CD4-positive, alpha-beta T cell treated with Interferon gamma for 1 hour (primary cell): ENCODE measurements at regions not wholly inside any gene's neighbourhood (a gene's known extent, or its start where the extent isn't known, plus 50 kb on each side); places are given as distances from the start of the nearest gene placed in this dataset.
"Not testable (repeated sequence)": the region's sequence is repeated elsewhere in the genome, so short reads cannot be mapped to it uniquely, and the experiment has no call there.

ENCODE experiments used
- DNase-seq: peaks from one replicate; pipeline ENCODE4 v3.0.0-alpha.2; 2020

DNA sequence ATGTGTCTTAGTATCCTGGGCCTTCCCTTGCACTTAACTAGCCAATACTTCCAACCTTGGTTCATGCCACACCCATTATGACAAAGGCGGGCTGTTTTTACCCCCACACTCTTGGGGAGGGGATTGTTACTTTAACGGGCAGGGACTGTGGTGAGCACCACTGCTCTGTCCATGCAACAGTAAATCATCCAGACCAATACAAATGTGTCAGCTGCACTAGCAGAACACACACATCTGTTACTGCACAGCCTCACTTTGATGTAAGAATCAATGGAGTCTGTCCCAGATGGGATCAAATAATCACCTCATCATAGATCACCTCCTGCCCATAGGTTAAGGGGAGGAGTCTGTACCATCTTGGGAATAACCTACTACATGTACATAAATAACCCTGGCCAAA is 58.1 kb downstream of the NPAP1 start:
- no peak for DNase-seq

DNA sequence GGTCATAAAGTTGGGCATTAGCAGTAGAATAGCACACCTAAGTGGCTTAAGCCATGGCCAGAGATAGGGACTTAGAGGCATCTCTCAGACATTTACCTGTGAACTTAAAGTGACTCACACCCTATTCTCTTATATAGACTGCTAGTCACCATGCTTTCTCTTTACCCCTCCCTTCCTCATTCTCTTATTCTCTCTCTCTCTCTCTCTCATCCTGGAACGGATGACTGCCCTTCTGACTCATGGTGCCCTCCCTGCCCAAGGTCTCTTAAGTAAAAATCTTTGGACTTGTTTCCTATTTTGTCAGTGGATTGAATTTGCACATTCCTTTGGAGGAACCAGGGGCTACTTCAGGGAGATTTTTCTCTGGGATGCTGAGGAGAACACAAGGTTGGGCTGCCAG is 58.8 kb downstream of the NPAP1 start:
- no peak for DNase-seq

DNA sequence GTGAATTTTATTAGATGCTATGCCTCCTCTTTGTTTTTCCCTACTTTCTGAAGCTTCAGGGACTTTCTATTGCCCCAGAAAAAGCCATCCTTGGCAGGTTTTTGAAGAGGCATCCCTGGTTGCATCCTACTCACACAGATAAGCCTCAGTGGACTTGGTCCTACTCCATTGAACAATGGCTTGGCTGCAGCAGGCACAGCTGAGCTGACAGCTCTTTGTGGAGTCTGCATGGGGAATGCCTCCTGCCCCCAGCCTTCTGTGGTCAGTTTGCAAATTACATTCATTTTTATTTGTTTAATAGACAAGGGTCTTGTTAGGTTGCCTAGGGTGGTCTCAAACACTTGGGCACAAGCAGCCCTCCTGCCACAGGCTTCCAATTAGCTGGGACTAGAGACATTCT is 69.7 kb downstream of the NPAP1 start:
- no peak for DNase-seq

DNA sequence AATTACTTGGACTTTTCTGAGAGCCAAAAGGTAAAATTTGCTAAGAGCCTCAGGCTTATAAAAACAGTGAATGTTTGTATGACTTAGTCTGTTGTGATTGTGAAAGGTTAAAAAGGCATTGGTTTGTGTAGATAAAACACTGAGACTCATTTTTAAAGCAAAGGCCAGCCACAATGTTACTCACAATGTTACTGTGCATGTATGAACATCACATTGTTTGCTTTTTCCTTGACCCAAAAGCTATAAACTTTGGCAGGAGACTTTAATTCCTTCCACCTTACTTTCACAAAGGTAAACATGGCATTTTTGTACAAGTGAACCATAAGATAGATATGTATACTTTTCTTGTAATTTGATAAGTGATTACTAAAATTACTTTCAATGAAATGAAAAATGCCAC is 70.5 kb downstream of the NPAP1 start:
- DNase-seq = no peak

DNA sequence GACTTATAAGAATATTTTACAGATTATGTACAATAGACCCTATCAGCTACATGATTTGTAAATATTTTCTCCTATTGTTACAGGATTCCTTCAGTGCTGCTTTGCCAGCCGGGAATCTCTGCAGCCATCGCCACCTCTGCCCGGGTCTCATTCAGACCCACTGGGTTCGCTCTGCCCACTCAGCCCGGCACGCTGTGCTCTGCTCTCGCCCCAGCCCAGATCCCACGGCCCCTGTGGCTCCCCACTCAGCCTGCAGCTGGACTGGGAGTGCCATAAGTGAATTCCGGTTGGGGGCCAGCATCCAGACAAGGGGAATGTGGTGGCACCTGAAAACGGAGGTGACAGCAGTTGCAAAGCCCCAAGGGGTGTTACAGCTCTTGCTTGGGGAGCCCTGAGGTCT is 71.8 kb downstream of the NPAP1 start:
- no peak for DNase-seq

DNA sequence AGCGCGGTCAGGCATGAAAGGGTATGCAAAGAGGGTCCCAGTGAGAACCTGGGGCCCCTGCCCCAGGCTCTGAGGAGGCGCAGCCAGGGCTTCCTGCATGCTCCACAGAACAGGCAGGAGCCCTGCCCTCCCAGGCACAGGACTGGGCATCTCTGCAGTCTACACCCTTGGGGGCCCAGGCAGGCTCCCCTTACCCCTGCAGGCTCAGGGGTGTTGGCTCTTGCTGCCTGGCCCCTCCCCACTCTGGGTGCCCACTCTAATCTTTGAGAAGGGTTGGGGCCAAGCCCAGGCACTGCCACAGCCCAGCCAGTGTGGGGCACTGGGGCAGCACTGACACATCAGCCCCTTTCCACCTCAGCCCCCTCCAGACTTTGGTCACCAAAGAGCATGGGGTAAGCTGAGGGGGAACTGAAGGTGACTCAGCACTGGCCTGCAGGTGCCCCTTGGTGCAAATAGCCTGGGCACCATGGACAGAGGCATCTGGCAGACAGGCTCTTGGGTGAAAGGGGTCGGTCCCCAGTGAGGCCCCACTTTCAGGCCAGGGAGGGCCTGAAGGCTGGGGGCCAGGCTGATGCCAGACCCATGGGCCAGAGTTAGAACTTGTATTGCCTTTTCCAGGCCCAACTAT is 73.4 kb downstream of the NPAP1 start:
- DNase-seq = no peak

DNA sequence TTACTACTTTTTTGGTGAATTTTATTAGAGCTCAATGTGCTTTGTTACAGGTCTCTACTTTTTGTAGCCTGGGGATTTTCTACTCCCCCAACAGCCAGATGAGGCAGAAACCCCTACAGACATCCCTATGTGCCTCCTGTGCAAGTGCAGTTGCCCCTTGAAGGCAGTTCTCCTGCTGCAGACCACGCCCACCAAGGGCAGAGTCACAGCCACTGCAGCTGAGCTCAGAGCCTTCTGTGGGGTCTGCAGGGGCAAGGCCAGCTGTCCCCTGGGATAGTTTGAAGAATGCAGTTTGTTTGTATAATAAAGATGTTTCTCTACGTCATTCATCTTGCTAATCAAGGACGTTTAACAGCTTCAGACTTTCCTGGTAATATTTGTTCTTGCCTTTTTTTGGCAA is 76.8 kb downstream of the NPAP1 start:
- no peak for DNase-seq

DNA sequence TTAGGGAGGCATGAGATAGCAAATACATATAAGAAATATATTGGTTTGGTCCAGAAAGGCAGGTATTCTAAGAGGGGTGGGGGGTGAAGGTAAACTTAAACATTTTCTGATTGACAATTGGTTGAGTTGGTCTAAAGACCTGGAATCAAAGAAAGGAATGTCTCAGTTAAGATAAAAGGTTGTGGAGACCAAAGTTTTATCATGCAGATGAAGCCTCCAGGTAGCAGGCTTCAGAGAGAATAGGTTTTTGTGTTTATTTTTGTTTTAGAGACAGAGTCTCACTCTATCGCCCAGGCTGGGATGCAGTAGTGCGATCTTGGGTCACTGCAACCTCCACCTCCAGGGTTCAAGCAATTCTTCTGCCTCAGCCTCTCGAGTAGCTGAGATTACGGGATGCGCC is 80.5 kb downstream of the NPAP1 start:
- DNase-seq = no peak

DNA sequence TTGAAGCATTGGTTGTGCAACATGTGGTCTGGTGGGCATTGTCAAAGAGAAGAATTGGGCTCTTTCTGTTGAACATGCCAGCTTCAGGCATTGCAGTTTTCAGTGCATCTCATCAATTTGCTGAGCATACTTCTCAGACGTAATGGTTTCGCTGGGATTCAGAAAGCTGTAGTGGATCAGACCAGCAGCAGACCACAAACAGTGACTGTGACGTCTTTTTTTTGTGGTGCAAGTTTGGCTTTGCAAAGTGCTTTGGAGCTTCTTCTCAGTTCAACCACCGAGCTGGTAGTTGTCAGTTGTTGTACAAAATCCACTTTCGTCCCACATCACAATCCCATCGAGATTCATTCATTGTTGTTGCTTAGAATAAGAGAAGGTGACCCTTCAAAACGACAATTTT is 84.5 kb downstream of the NPAP1 start:
- no peak for DNase-seq

DNA sequence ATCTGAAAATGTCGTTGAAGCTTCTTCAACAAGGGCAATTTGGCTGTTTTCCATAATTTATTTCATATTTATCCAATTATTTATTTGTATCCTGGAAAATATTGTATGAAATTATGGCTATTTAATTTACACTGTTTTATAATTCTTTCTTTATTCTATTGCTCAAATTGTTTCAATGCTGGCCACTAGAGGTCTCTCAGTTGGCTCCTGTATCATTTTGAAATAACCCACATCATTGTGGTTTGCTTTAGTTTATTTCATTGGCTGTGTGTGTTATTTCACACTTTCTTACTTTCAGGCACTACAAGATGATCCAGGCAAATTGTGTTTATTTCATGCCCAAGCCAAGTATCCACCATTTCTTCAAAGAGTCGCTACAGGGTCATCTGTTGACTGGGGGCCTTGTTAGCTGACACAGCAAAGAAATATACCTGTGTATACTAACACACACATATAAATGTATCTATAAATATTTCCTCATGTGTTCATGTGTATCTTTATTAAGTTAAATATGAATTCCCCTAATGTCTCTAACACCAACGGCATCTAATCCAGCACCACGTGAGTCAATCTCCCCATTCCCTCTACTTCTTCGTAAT is 86.2 kb downstream of the NPAP1 start:
- no peak for DNase-seq

DNA sequence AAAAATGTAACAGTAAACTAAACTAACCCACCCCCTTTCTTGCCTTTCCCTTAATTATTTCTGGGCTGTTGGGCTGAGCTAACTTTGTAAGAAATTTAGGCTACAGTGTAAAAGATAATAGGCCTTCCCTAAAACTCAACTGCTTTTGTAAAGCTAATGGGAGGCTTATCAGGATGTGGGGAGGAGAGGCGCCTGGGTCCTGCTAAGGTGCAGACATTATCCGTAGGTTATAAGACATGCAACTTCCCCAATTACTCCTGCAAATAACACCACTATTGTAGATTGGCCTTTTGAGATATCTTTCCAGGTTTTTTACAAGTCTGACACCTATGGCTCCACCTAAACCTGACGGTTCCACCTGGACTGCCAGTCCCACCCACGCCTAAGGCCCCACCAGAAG is 88.3 kb downstream of the NPAP1 start:
- DNase-seq = no peak

DNA sequence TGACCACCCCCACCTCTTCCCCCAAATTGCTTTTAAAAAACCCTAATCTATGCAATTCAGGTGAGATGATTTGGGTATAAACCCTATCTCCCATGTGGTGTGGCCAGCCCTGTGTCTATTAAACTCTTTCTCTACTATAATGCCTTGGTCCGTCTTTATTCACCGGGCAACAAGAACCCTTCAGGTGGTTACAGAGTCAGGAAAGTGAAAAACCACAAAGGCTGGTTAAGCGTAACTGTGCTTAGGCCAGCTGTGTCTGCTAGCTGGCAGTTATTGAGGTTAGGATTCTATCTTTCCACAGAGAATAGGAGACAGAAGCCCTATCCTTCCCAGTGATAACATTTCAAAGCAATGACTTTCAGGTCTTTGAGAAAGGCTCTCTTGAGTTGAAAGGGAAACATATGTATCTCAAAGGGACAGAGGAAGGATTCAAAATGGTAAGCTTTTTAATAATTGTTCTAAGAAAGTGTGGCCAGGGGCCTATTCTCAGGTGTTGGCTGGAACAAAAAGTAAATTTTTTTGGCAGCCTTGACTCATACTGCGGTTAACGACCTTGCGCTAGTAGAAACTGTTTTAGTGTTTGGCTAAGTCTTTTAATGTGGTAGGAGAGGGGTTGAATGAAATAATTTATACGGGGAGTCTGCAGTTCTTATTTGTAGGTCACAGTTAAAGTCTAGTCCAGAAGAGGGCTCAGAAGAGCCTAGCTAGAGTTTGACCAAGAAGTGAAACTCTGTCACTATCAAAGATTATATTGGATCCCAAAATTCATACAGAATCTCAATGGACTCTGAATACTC is 89.0 kb downstream of the NPAP1 start:
- DNase-seq = no peak

DNA sequence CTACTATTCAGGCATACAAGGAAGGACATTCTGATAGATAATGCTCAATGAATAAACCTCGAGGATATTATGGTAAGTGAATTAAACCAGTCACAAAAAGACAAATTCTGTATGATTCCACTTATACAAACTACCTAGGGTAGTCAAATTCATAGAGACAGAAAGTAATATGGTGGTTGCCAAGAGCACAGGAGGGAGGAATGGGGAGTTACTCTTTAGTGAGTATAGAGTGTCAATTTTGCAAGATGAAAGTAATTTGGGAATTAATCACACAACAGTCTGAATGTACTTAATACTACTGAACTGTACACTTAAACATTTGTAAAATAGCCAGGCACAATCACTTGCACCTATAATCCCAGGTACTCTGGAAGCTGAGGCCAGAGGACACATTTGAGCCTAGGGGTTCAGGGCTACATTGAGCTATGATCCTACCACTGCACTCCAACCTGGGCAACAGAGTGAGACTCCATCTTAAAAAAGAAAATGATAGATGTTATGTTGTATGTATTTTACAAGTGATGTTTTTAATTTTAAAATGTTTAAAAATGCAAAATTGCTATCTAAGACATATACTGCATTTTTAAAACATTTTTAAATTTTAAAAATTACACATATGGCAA is 91.0 kb downstream of the NPAP1 start:
- DNase-seq = no peak

DNA sequence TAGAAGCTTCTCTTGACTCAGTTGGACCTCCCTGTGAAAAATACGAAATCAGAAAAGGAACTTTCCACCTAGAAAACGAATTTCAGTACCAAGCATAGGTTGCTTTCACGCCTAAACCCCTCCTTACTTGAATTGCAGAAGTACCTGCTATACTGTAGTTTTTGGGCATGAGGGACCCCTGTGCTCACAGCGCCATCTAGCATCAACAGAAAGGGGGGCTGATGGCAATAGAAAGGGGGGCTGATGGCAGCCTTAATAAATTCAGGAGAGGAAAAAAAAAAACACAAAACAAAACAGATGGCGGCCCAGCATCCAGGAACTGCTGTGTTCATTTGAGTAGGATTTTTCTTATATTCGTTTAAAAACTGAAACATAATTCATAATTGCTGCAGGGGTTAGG is 96.7 kb downstream of the NPAP1 start:
- no peak for DNase-seq

DNA sequence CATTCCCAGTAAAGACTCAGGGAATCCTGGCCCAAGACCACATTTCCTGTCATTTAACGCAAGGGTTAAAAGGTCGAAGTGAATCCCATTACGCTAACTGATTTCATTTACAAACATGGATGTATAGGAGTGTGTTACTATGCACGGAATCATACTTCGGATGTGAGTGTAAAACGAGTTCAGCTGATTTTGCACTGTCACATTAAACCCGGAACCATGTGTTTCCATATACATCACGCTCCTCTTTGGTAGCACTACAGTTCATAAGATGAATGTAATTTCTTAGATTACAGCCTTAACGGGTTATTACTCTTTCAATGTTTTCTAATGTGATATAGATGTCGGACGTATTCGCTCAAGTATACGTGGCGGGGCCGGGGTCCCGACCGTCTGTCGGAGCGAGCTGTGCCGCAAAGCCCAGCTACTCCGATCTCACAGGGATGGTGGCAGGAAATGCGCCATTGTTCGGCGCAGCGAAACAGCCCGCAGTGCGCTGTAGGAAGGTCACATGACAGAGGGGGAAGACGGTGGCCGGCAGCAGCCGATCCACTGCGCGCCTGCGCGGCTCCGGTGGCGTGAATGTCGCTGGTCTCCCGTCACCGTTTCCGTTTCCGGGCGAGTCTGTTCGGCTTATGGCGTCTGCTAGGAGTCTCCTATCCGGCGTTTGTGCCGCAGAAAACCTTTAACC is 97.3 kb downstream of the NPAP1 start:
- DNase-seq = peak; percentile 63

DNA sequence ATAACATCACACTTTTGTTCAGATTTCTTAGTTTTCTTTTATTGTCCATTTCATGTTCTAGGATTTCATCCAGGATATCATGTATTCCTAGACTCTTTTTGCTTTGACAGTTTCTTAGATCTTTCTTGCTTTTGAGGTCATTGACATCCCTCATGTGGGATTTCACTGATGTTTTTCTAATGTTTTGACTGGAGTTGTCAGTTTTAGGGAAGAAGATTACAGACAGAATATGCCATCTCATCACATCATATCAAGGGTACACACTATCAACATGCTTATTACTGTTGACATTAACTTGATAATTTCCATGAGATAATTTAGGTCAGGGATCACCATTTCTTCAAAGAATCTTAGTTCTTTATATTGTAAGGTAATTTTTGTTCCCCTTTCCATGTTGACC is 101.7 kb downstream of the NPAP1 start:
- no peak for DNase-seq

DNA sequence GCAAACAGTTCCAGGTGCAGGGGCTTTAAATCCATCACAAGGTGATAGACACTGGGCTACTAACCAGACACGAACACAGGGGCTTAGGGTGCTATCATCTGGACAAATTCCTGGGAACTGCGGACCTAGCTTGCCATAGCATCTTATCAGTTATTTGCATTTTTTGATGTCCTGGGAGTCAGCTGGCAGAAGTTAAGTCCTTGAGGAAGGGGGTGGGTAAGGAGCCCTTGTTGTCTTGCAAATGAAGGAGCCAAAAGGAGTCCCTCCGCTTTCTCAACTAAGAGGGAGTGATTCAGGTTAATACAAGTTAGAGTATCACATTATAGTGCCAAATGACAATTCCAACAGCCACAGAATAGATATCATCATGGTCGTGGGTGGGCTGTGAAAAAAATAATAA is 108.9 kb downstream of the NPAP1 start:
- no peak for DNase-seq

DNA sequence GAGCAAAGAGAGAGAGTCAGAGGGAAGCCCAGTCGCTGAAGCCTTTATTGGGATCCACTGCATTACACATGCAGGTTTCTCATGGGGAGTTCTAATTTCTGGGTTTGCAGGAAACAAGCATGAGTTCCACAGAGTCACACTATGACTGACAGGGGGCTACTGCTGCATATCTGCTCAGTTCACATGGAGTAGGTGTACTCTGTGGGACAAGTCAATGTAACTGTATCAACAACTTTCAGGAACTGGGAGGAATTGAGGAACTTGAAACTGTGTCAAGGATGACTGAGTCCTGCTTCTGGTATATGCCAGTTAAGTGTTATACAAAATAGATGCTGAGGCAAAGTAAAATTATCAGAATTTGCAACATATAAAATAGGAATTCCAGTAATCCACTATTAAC is 110.8 kb downstream of the NPAP1 start:
- no peak for DNase-seq

DNA sequence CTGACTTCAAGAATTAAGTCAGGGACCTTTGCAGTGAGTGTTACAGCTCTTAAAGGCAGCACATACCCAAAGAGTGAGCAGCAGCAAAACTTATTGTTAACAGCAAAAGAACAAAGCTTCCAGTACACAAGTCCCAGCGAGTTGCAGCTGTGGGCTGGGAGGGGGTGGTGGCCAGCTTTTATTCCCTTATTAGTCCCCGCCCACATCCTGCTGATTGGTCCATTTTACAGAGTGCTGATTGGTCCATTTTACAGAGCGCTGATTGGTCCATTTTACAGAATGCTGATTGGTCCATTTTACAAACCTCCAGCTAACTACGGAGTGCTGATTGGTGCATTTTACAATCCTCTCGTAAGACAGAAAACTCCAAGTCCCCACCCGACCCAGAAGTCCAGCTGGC is 127.0 kb downstream of the NPAP1 start:
- not testable (repeated sequence) for DNase-seq

DNA sequence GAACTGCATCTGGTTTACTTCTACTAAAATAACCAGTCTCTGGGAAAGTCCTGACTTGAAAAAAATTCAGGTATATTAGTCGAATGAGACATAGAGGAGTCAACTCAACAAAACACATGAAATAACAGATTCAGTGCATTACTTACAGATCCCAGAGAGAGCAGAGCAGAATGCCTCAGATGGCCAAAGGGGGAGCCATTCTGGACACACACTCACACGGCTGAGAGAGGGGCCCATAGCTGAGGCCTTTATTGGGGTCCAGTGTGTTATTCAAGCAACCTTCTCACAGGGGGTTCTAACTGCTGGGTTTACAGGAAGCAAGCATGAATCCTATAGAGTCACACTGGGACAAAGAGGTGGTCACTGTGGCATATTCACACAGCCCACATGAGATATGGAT is 135.1 kb upstream of the SNRPN start:
- DNase-seq = no peak

DNA sequence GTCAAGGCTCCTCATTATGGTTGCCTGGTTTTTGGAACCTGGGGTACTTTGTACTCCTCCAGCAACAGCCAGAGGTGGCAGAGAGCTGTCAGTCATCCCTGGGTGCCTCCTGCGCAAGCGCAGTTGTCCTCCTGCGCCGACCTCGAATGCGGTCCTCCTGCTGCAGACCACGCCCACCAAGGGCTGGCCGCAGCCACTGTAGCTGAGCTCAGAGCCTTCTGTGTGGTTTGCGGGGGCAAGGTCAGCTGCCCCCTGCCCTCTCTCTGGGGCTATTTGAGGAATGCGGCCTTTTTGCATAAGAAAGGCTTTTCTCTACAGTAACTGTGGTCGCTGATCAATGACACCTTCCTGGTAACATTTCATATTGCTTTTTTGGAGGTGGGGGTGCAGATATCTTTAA is 131.3 kb upstream of the SNRPN start:
- DNase-seq = no peak

DNA sequence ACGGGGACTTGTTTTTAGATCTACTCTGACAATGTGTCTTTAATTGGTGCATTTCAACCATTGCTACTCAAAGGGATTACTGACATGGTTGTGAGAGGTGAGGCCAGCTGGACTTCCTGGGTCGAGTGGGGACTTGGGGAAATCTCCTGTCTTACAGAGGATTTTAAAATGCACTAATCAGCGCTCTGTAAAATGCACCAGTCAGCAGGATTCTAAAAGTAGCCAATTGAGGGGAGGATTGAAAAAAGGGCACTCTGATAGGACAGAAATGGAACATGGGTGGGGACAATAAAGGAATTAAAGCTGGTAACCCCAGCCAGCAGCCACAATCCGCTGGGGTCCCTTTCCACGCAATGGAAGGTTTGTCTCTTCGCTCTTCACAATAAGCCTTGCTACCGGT is 122.5 kb upstream of the SNRPN start:
- no peak for DNase-seq

DNA sequence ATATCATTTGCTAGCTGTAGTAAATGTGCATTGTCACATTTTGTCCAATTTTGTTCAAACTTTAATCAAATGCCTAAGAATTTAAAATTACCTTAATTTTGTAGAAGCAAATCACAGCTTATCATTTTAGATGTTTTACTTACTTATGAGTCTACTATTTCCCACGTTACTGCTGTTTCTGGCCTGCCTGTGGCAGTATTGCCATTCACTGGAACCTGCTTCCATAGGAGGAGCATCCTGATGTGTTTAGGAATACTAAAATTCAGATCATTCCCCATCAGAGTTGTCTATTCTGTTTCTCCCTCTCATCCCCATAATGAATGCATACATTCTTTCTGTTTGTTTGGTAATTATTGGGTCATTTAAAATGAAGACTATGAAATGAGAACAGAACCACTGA is 119.5 kb upstream of the SNRPN start:
- DNase-seq = no peak

DNA sequence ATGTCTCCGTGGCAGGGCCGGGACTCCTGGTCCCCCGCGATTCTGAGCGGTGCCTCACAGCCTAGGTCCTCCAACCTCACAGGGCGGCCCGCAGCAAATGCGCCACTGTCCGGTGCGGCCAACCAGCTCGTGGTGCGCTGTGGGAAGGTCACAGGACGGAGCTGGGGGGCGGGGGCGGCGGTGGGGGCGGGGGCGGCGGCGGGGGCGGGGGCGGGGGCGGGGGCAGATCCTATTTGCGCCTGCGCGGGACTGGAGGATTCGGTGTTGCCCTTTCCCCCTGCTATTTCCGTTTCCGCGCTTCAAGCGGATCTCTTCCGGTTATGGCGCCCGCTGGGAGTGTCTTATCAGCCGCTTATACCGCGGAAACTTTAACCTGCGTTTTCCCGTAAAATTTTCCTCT is 106.7 kb upstream of the SNRPN start:
- no peak for DNase-seq
